ENCODE measurements at regions not wholly inside any gene's neighbourhood (a gene's known extent, or its start where the extent isn't known, plus 50 kb on each side); places are given as distances from the start of the nearest gene placed in this dataset.
A peak's percentile ranks its signal among the peaks of the same experiment; 100 is the strongest.

GRCh38 chr2:226337941-226338600 lies 461.5 kb downstream of the IRS1 start:
- no peak for TF ChIP-seq CTCF (IDR thresholded peaks at IDR 0.05; ENCODE audit: control extremely low read depth, extremely low read depth)
- Histone ChIP-seq H3K9ac (ENCODE audit: insufficient read depth in 1 of 2, low read length in 2 of 2) (peak overlapping the region in 1 of 2 donors; percentile 54), H3K9me3 (ENCODE audit: control insufficient read depth in 4 of 4, insufficient read depth in 3 of 4, low read length in 3 of 4) (no peaks in the 10 kb centered on the region), H3K4me1 (ENCODE audit: control insufficient read depth in 5 of 5, insufficient read depth in 5 of 5, low read length in 5 of 5) (peaks cover 0 to 14% (median 8%) of the 10 kb centered on the region in 5 donors), H3K36me3 (ENCODE audit: control insufficient read depth in 4 of 4, insufficient read depth in 4 of 4, low read length in 4 of 4) (no peaks in the 10 kb centered on the region), H3K27me3 (ENCODE audit: control insufficient read depth in 3 of 3, insufficient read depth in 3 of 3, low read length in 2 of 3) (no peaks in the 10 kb centered on the region), H3K4me3 (no peak overlapping the region), H3K27ac (ENCODE audit: low read depth in 1 of 2, low read length in 1 of 2) (no peak overlapping the region)
- WGBS, 2 donors, result 43 to 45% methylated on average over 2 of the region's 2 CpGs
- DNase-seq (peak; percentile 49 to 94 (median 91)), ATAC-seq (ENCODE audit: insufficient read depth, low FRiP score) (no peak)

- no peak overlapping the region for H3K27ac ChIP-seq (ENCODE audit: low read depth in 1 of 2, low read length in 1 of 2)
- TF ChIP-seq CTCF (IDR thresholded peaks at IDR 0.05; ENCODE audit: control extremely low read depth, extremely low read depth), result no peak
- no peak overlapping the region for H3K4me3 ChIP-seq
- WGBS, 2 donors, result 79 to 90% methylated on average over 3 of the region's 3 CpGs
- H3K9ac ChIP-seq (ENCODE audit: insufficient read depth in 1 of 2, low read length in 2 of 2), result no peak overlapping the region
- H3K36me3 ChIP-seq (ENCODE audit: control insufficient read depth in 4 of 4, insufficient read depth in 4 of 4, low read length in 4 of 4), result no peaks in the 10 kb centered on the region
- H3K4me1 ChIP-seq (ENCODE audit: control insufficient read depth in 5 of 5, insufficient read depth in 5 of 5, low read length in 5 of 5), result peaks cover 0 to 14% (median 8%) of the 10 kb centered on the region in 5 donors
- H3K27me3 ChIP-seq (ENCODE audit: control insufficient read depth in 3 of 3, insufficient read depth in 3 of 3, low read length in 2 of 3), result no peaks in the 10 kb centered on the region
- ATAC-seq (ENCODE audit: insufficient read depth, low FRiP score) (no peak), DNase-seq (no peak)
- H3K9me3 ChIP-seq (ENCODE audit: control insufficient read depth in 4 of 4, insufficient read depth in 3 of 4, low read length in 3 of 4), result no peaks in the 10 kb centered on the region
Measured at GRCh38 chr2:226336283-226336682, 463.3 kb downstream of the IRS1 start.

- WGBS, 2 donors, result 75 to 85% methylated on average over 8 of the region's 8 CpGs
- Histone ChIP-seq H3K4me1 (ENCODE audit: control insufficient read depth in 5 of 5, insufficient read depth in 5 of 5, low read length in 5 of 5) (peaks cover 0 to 14% (median 8%) of the 10 kb centered on the region in 5 donors), H3K9me3 (ENCODE audit: control insufficient read depth in 4 of 4, insufficient read depth in 3 of 4, low read length in 3 of 4) (no peaks in the 10 kb centered on the region), H3K27me3 (ENCODE audit: control insufficient read depth in 3 of 3, insufficient read depth in 3 of 3, low read length in 2 of 3) (no peaks in the 10 kb centered on the region), H3K4me3 (no peak overlapping the region), H3K36me3 (ENCODE audit: control insufficient read depth in 4 of 4, insufficient read depth in 4 of 4, low read length in 4 of 4) (no peaks in the 10 kb centered on the region), H3K27ac (ENCODE audit: low read depth in 1 of 2, low read length in 1 of 2) (no peak overlapping the region), H3K9ac (ENCODE audit: insufficient read depth in 1 of 2, low read length in 2 of 2) (no peak overlapping the region)
- ATAC-seq (ENCODE audit: insufficient read depth, low FRiP score) (no peak), DNase-seq (no peak)
- TF ChIP-seq CTCF (IDR thresholded peaks at IDR 0.05; ENCODE audit: control extremely low read depth, extremely low read depth), result no peak
Measured at GRCh38 chr2:226334981-226335720, 464.5 kb downstream of the IRS1 start.

Measured in lung (tissue), 11 donors.